RWPE2 (cell line): ENCODE measurements at regions not wholly inside any gene's neighbourhood (a gene's known extent, or its start where the extent isn't known, plus 50 kb on each side); places are given as distances from the start of the nearest gene placed in this dataset.

Experiments used
- ATAC-seq: fragments of 200-7000 bp; cut with Tn5 transposase; 3 replicates; pipeline ENCODE4 v1.9.1; 2021; ENCODE audit warnings: low read depth
- DNase-seq: peaks from one replicate; pipeline ENCODE4 v3.0.0-alpha.2; 2020; ENCODE audit warnings: low spot score
- H3K27ac ChIP-seq: fragments of 450-650 bp; 2 replicates; pipeline ENCODE4 v1.5.1; 2017; ENCODE audit warnings: mild to moderate bottlenecking; ENCODE audit not compliant: poor library complexity, severe bottlenecking
- H3K27me3 ChIP-seq: fragments of 250-450 bp; sonication (Bioruptor Pico); 2 replicates; pipeline ENCODE4 v1.5.1; 2021; ENCODE audit warnings: mild to moderate bottlenecking, moderate library complexity; ENCODE audit not compliant: insufficient read depth, poor library complexity, severe bottlenecking
- H3K36me3 ChIP-seq: fragments of 250-450 bp; sonication (Bioruptor Pico); 2 replicates; pipeline ENCODE4 v1.5.1; 2020; ENCODE audit warnings: low read depth, mild to moderate bottlenecking, moderate library complexity
- H3K4me1 ChIP-seq: fragments of 250-450 bp; sonication (Bioruptor Pico); 2 replicates; pipeline ENCODE4 v1.5.1; 2021; ENCODE audit warnings: mild to moderate bottlenecking, moderate library complexity; ENCODE audit not compliant: insufficient read depth, poor library complexity, severe bottlenecking
- H3K4me3 ChIP-seq: fragments of 250-450 bp; sonication (Bioruptor Pico); 2 replicates; pipeline ENCODE4 v1.5.1; 2021; ENCODE audit warnings: mild to moderate bottlenecking, moderate library complexity; ENCODE audit not compliant: severe bottlenecking
- H3K9me3 ChIP-seq: fragments of 250-450 bp; sonication (Bioruptor Pico); 2 replicates; pipeline ENCODE4 v1.5.1; 2021; ENCODE audit warnings: mild to moderate bottlenecking, moderate library complexity; ENCODE audit not compliant: severe bottlenecking
- TF ChIP-seq, protein P1 (sequence below): fragments of 450-650 bp; IDR thresholded peaks from one replicate; pipeline ENCODE4 v1.5.1; 2017; ENCODE audit warnings: mild to moderate bottlenecking, moderate library complexity; ENCODE audit not compliant: poor library complexity, severe bottlenecking

DNA sequence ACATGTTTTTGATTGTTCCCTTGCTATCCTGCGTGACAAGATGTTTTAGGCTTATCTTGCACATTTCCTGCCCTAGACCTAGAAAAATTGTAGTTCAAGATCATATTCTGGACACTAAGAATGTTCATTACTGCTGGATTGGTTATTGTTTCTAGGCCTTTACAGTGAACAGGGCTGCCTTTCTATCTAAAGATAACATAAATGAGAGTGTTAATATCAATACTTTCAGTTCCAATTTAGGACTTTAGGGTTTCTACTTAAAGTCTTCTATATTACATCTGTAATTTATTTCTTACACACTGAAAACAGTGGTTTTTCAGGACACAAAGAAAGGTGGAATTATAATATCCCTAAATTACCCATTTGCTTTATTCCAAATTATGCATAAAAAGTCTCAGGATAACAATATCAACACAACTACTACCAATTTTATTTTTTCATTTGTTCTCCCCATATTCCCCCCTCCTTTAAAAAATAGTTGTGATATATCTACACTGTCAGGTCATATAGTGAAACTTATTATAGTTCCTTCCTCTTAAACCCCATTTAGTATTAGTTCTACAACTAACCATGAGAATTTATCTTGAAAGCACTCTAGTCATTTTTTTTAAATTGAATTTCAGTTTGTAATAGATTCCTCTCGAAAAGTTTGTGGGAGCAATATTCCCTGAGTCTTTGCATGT, 293.9 kb upstream of the RIOK2 start:
- ATAC-seq: no peak
- DNase-seq: no peak
- H3K36me3 ChIP-seq: no peaks in the 10 kb centered on the region
- no peaks in the 10 kb centered on the region for H3K27me3 ChIP-seq
- peaks cover 3% of the 10 kb centered on the region for H3K4me1 ChIP-seq
- H3K9me3 ChIP-seq: no peaks in the 10 kb centered on the region
- TF ChIP-seq, protein P1, sequence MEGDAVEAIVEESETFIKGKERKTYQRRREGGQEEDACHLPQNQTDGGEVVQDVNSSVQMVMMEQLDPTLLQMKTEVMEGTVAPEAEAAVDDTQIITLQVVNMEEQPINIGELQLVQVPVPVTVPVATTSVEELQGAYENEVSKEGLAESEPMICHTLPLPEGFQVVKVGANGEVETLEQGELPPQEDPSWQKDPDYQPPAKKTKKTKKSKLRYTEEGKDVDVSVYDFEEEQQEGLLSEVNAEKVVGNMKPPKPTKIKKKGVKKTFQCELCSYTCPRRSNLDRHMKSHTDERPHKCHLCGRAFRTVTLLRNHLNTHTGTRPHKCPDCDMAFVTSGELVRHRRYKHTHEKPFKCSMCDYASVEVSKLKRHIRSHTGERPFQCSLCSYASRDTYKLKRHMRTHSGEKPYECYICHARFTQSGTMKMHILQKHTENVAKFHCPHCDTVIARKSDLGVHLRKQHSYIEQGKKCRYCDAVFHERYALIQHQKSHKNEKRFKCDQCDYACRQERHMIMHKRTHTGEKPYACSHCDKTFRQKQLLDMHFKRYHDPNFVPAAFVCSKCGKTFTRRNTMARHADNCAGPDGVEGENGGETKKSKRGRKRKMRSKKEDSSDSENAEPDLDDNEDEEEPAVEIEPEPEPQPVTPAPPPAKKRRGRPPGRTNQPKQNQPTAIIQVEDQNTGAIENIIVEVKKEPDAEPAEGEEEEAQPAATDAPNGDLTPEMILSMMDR: no peak
- H3K27ac ChIP-seq: no peak overlapping the region
- H3K4me3 ChIP-seq: no peak overlapping the region

DNA sequence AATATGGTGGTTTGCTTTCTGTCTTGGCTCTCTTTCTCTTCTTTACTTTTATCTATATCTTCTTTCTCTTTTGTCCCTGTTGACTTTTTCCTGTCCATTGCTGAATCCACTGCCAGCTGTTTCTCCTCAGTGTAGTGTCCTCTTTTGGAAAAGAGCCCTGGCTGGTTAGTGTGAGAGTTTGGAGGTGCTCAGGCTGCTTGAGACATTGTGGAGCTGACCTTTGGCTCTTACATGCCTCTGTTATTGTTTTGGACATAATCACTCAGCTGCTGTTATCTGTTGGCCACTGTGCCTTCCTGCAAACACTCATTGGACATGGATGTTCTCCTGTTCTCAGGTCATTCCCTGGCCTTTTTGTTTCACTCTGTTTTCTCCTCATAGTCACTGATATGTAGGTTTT, 295.4 kb upstream of the RIOK2 start:
- no peaks in the 10 kb centered on the region for H3K27me3 ChIP-seq
- no peaks in the 10 kb centered on the region for H3K9me3 ChIP-seq
- ATAC-seq (no peak), DNase-seq (no peak)
- no peak overlapping the region for H3K27ac ChIP-seq
- H3K4me1 ChIP-seq: peaks cover 3% of the 10 kb centered on the region
- TF ChIP-seq, protein P1: no peak
- H3K4me3 ChIP-seq: no peak overlapping the region
- H3K36me3 ChIP-seq: no peaks in the 10 kb centered on the region

DNA sequence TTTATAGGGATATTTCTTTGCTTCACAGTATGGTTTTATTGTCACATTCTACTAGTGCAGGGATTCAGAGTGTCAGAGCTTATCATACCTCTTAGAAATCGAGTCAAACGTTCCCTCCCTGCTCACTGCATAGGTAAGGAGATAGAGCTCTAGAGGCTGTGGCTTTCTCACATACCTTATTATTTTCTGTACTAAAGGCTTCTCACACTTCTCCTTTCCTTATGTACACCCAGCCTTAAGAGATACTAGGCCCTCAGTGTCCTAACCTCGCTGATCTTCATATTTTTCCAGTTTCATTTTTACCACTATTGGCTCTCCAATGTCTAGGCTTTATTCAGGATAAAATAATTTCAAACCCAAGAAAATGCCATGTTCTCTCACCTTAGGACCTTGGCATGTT, 297.3 kb upstream of the RIOK2 start:
- Histone ChIP-seq H3K27me3 (no peaks in the 10 kb centered on the region), H3K27ac (no peak overlapping the region), H3K36me3 (no peaks in the 10 kb centered on the region), H3K4me1 (peaks cover 3% of the 10 kb centered on the region), H3K9me3 (no peaks in the 10 kb centered on the region), H3K4me3 (no peak overlapping the region)
- ATAC-seq: no peak
- DNase-seq: no peak
- TF ChIP-seq, protein P1: no peak

DNA sequence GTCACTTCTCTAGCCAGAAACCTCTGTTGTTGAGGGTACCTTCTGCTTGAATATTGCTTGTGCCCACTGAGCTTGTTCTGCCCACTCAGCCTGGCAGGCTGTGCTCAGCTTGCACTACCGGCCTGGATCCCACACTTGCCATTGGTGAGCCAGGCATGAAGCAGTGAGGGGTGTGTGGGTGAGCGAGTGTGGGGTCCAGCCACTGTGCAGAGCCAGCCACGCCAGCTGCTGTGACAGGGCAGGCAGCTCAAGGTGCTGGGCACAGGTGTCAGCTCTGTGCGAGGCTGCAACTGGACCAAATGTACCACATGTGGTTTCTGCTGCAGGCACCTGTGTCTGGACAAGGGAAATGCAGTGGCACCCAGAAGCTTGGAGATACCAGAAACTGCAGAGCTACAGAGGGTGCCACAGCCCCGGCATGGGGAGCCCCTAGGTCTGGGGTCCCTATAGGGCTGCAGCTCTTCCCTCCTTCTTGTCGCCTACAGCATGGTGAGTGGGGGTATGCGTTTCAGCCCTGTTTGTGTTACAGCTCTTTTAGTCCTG, 305.1 kb upstream of the RIOK2 start:
- H3K36me3 ChIP-seq: no peaks in the 10 kb centered on the region
- no peak overlapping the region for H3K4me3 ChIP-seq
- H3K4me1 ChIP-seq: no peaks in the 10 kb centered on the region
- H3K27ac ChIP-seq: no peak overlapping the region
- no peaks in the 10 kb centered on the region for H3K9me3 ChIP-seq
- no peak for ATAC-seq
- no peak for DNase-seq
- H3K27me3 ChIP-seq: no peaks in the 10 kb centered on the region
- TF ChIP-seq, protein P1: no peak

DNA sequence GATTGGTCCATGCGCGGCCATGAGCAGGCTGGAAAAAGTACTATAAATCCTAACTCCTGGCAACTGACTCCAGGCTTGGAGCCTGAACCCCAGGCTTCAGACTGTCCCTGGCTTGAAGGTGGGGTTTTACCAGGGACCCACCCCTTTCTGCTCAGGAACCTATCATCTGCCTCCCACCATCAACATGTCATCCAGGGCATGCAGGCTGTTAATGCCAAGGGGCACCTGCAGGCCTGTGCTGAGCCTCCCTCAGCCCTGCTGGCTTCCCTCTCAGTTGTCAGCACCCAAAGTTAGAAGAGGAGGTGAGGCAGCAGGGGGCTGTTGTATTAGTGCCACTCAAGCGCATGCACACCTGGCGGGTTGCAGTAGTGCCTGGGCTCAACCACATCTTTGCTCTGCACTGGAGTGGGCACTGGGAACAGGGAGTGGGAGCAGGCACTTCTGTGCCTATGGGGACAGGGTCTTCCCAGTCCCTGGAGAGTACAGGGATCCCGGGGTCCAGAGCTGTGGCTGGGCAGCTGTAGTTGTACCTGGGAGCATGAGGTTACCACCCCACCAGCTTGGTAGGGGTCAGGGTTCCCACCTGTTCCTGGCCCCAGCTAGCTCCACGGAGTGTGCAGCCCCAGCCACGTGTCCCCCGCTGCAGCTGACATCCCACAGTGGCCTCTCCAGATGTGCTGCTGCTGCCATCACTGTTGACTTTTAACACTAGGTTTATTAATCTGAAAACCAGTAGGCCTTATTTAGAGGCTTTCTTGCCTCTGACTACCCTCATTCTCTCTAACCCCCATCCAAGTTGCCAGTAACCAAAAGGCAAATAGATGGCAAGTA, 306.2 kb upstream of the RIOK2 start:
- Histone ChIP-seq H3K36me3 (no peaks in the 10 kb centered on the region), H3K9me3 (no peaks in the 10 kb centered on the region), H3K27me3 (no peaks in the 10 kb centered on the region), H3K27ac (no peak overlapping the region), H3K4me1 (no peaks in the 10 kb centered on the region), H3K4me3 (no peak overlapping the region)
- ATAC-seq (no peak), DNase-seq (no peak)
- TF ChIP-seq, protein P1: no peak
